ENCODE measurements at regions not wholly inside any gene's neighbourhood (a gene's known extent, or its start where the extent isn't known, plus 50 kb on each side); places are given as distances from the start of the nearest gene placed in this dataset.

- Histone ChIP-seq H3K27me3 (ENCODE audit: insufficient read depth, low read length) (no peaks in the 10 kb centered on the region), H3K4me3 (ENCODE audit: low read length in 2 of 2) (no peak overlapping the region), H3K9me3 (ENCODE audit: control insufficient read depth in 1 of 2, low read length in 2 of 2) (no peaks in the 10 kb centered on the region), H3K4me1 (ENCODE audit: insufficient read depth, low read length) (no peaks in the 10 kb centered on the region), H3K27ac (ENCODE audit: low read depth, low read length) (no peak overlapping the region), H3K36me3 (ENCODE audit: insufficient read depth, low read length) (no peaks in the 10 kb centered on the region)
- no peaks in the 10 kb centered on the region for H3K36me3 Mint-ChIP-seq
- ChIA-PET POLR2A (ENCODE audit: partially characterized antibody) (no interaction called here), CTCF (ENCODE audit: partially characterized antibody) (no interaction called here)
- H3K27me3 Mint-ChIP-seq = no peaks in the 10 kb centered on the region
- H3K9me3 Mint-ChIP-seq = no peaks in the 10 kb centered on the region
- intact Hi-C loops (cut with micrococcal nuclease) = no loop called here
- H3K4me3 Mint-ChIP-seq = no peak overlapping the region
- DNase-seq = no peak
- no peaks in the 10 kb centered on the region for H3K4me1 Mint-ChIP-seq
- H3K27ac Mint-ChIP-seq = no peak overlapping the region
Measured at GRCh38 chrX:100477958-100478357, 67.9 kb upstream of the PCDH19 start.

- no peaks in the 10 kb centered on the region for H3K36me3 ChIP-seq (ENCODE audit: insufficient read depth, low read length)
- ChIA-PET CTCF (ENCODE audit: partially characterized antibody) (no interaction called here), POLR2A (ENCODE audit: partially characterized antibody) (no interaction called here)
- Mint-ChIP-seq H3K27me3 (no peaks in the 10 kb centered on the region), H3K4me1 (no peaks in the 10 kb centered on the region), H3K36me3 (no peaks in the 10 kb centered on the region), H3K27ac (no peak overlapping the region), H3K9me3 (no peaks in the 10 kb centered on the region), H3K4me3 (no peak overlapping the region)
- H3K4me3 ChIP-seq (ENCODE audit: low read length in 2 of 2) = no peak overlapping the region
- no peaks in the 10 kb centered on the region for H3K27me3 ChIP-seq (ENCODE audit: insufficient read depth, low read length)
- H3K4me1 ChIP-seq (ENCODE audit: insufficient read depth, low read length) = no peaks in the 10 kb centered on the region
- no peak overlapping the region for H3K27ac ChIP-seq (ENCODE audit: low read depth, low read length)
- H3K9me3 ChIP-seq (ENCODE audit: control insufficient read depth in 1 of 2, low read length in 2 of 2) = no peaks in the 10 kb centered on the region
- DNase-seq = no peak
- intact Hi-C loops (cut with micrococcal nuclease) = no loop called here
Measured at GRCh38 chrX:100477467-100477866, 67.4 kb upstream of the PCDH19 start.
